ENCODE measurements at regions not wholly inside any gene's neighbourhood (a gene's known extent, or its start where the extent isn't known, plus 50 kb on each side); places are given as distances from the start of the nearest gene placed in this dataset.

- no peak for TF ChIP-seq CTCF (IDR thresholded peaks at IDR 0.05; ENCODE audit: borderline replicate concordance, extremely low read depth, low read length, poor library complexity, severe bottlenecking)
- no peak for TF ChIP-seq EZH2 (IDR thresholded peaks at IDR 0.05; ENCODE audit: borderline replicate concordance, low read depth, low read length, severe bottlenecking)
Observed at GRCh38 chr11:130545449-130546072, 97.1 kb downstream of the ADAMTS15 start.
